SU-DHL-6 (cell line): ENCODE measurements at regions not wholly inside any gene's neighbourhood (a gene's known extent, or its start where the extent isn't known, plus 50 kb on each side); places are given as distances from the start of the nearest gene placed in this dataset.

ENCODE experiments used
- EZH2phosphoT487 ChIP-seq: fragments of 200-600 bp; sonication (generic), shearing (Covaris generic); conservative IDR thresholded peaks from 2 replicates; pipeline ENCODE4 v1.6.1; 2018; ENCODE audit warnings: mild to moderate bottlenecking, antibody characterized with exemption, low read length, moderate library complexity, mixed read lengths
- TF ChIP-seq, protein P1 (sequence below): fragments of 200-600 bp; sonication (generic); IDR thresholded peaks from one replicate; pipeline ENCODE4 v1.5.1; 2017; ENCODE audit warnings: antibody characterized with exemption, mild to moderate bottlenecking, low read length, moderate library complexity; ENCODE audit not compliant: insufficient read depth, poor library complexity, severe bottlenecking

DNA sequence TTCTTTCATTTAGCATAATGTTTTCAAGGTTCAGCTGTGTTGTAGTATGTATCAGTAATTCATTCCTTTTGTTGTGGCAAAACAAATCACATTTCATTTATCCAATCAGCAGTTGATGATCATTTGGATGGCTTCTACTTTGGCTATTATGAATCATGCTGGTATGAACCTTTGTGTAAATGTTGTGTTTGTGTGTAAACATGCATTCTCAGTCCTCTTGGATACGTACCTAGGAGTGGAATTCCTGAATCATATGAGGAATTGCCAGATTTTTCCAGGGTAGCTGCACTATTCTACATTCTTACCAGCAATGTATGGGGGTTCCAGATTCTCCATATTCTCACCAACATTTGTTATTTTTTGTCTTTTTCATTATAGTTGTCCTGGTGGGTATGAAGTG is 578.5 kb upstream of the MKI67 start:
- TF ChIP-seq, protein P1, sequence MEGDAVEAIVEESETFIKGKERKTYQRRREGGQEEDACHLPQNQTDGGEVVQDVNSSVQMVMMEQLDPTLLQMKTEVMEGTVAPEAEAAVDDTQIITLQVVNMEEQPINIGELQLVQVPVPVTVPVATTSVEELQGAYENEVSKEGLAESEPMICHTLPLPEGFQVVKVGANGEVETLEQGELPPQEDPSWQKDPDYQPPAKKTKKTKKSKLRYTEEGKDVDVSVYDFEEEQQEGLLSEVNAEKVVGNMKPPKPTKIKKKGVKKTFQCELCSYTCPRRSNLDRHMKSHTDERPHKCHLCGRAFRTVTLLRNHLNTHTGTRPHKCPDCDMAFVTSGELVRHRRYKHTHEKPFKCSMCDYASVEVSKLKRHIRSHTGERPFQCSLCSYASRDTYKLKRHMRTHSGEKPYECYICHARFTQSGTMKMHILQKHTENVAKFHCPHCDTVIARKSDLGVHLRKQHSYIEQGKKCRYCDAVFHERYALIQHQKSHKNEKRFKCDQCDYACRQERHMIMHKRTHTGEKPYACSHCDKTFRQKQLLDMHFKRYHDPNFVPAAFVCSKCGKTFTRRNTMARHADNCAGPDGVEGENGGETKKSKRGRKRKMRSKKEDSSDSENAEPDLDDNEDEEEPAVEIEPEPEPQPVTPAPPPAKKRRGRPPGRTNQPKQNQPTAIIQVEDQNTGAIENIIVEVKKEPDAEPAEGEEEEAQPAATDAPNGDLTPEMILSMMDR, result no peak
- TF ChIP-seq EZH2phosphoT487, result no peak
